IPS-18a (cell line): ENCODE measurements at regions not wholly inside any gene's neighbourhood (a gene's known extent, or its start where the extent isn't known, plus 50 kb on each side); places are given as distances from the start of the nearest gene placed in this dataset.

ENCODE experiments used
- H3K27ac ChIP-seq: one replicate; pipeline ENCODE4 v1.5.1; 2013; ENCODE audit warnings: low read length
- H3K27me3 ChIP-seq: one replicate; pipeline ENCODE4 v1.6.1; 2013; ENCODE audit warnings: mild to moderate bottlenecking, low read length; ENCODE audit not compliant: control insufficient read depth, insufficient read depth
- H3K36me3 ChIP-seq: one replicate; pipeline ENCODE4 v1.6.1; 2013; ENCODE audit warnings: low read depth, low read length; ENCODE audit not compliant: control insufficient read depth
- H3K4me1 ChIP-seq: one replicate; pipeline ENCODE4 v1.6.1; 2013; ENCODE audit warnings: low read depth, low read length; ENCODE audit not compliant: control insufficient read depth
- H3K4me3 ChIP-seq: one replicate; pipeline ENCODE4 v1.5.1; 2013; ENCODE audit warnings: low read length
- H3K9ac ChIP-seq: one replicate; pipeline ENCODE4 v1.6.1; 2013; ENCODE audit warnings: mild to moderate bottlenecking, low read length, moderate library complexity
- H3K9me3 ChIP-seq: one replicate; pipeline ENCODE4 v1.6.1; 2013; ENCODE audit warnings: low read depth, low read length; ENCODE audit not compliant: control insufficient read depth

DNA sequence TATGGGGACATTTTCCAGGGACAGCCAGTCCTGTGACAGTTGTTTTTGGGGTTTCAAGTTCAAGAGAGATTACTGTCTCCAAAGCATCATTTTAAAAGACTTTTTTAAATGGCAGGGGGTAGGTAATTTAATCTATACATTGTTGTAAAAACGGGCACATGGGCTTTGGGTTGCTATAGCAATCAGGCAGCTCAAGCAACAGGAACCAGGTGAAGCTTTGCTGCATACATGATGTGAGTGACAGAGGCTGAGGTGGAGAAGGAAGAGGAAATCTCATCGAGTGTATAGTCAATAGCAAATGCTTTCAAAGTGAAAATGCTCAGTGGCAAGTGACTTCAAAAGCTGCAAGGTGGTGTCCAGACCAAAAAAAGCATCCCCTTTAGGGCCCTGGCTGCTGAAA, 277.4 kb upstream of the JAG1 start:
- no peaks in the 10 kb centered on the region for H3K9me3 ChIP-seq
- H3K27ac ChIP-seq = no peak overlapping the region
- no peaks in the 10 kb centered on the region for H3K36me3 ChIP-seq
- no peaks in the 10 kb centered on the region for H3K27me3 ChIP-seq
- no peak overlapping the region for H3K4me3 ChIP-seq
- H3K9ac ChIP-seq = no peak overlapping the region
- H3K4me1 ChIP-seq = peaks cover 5% of the 10 kb centered on the region

GRCh38 chr20:10951904-10952303, 278.1 kb upstream of the JAG1 start:
- no peak overlapping the region for H3K4me3 ChIP-seq
- H3K36me3 ChIP-seq = no peaks in the 10 kb centered on the region
- no peak overlapping the region for H3K27ac ChIP-seq
- H3K27me3 ChIP-seq = no peaks in the 10 kb centered on the region
- no peaks in the 10 kb centered on the region for H3K9me3 ChIP-seq
- no peak overlapping the region for H3K9ac ChIP-seq
- H3K4me1 ChIP-seq = peaks cover 5% of the 10 kb centered on the region

- no peak overlapping the region for H3K9ac ChIP-seq
- H3K9me3 ChIP-seq = no peaks in the 10 kb centered on the region
- no peak overlapping the region for H3K27ac ChIP-seq
- H3K4me1 ChIP-seq = peaks cover 5% of the 10 kb centered on the region
- H3K27me3 ChIP-seq = no peaks in the 10 kb centered on the region
- no peaks in the 10 kb centered on the region for H3K36me3 ChIP-seq
- H3K4me3 ChIP-seq = no peak overlapping the region
These were observed 279.6 kb upstream of the JAG1 start for GRCh38 chr20:10953437-10953836.

DNA sequence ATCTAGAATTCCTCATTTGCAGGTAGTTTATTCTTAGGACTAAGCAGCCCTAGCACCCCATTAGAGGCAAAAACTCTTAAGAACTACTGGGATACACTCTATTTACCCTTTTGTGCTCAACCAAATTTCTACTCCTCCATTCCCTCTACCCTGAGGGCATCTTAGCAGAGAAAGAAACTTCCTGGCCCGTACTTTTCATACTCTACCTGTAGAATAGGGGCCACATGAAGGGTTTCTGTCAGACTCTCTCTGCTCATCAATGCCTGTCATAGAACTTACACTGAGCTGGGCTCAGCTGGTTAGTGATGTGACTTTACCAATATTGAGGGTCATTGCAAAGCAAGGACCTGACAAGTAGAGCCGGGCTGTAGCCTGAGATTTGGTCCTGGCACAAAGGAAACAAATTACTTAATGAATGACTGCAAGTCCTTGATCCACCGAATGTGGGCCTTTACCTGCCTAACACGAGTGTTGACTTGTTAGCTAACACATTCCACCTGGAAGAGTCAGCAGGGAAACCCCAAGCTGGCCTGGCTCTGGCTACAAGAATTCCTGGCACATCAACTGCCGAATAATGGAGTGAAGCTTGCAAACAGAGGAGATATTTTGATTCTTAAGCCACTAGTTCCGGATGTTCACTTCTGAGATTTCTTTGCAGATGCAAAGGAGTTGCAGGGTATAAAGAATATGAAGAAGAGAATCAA, 280.5 kb upstream of the JAG1 start:
- H3K9me3 ChIP-seq = no peaks in the 10 kb centered on the region
- no peak overlapping the region for H3K4me3 ChIP-seq
- no peak overlapping the region for H3K27ac ChIP-seq
- peaks cover 5% of the 10 kb centered on the region for H3K4me1 ChIP-seq
- H3K27me3 ChIP-seq = no peaks in the 10 kb centered on the region
- H3K9ac ChIP-seq = no peak overlapping the region
- no peaks in the 10 kb centered on the region for H3K36me3 ChIP-seq

- no peaks in the 10 kb centered on the region for H3K27me3 ChIP-seq
- H3K4me3 ChIP-seq = no peak overlapping the region
- peaks cover 5% of the 10 kb centered on the region for H3K4me1 ChIP-seq
- H3K9ac ChIP-seq = no peak overlapping the region
- no peak overlapping the region for H3K27ac ChIP-seq
- no peaks in the 10 kb centered on the region for H3K36me3 ChIP-seq
- no peaks in the 10 kb centered on the region for H3K9me3 ChIP-seq
These were observed 281.2 kb upstream of the JAG1 start for GRCh38 chr20:10954908-10955580.

DNA sequence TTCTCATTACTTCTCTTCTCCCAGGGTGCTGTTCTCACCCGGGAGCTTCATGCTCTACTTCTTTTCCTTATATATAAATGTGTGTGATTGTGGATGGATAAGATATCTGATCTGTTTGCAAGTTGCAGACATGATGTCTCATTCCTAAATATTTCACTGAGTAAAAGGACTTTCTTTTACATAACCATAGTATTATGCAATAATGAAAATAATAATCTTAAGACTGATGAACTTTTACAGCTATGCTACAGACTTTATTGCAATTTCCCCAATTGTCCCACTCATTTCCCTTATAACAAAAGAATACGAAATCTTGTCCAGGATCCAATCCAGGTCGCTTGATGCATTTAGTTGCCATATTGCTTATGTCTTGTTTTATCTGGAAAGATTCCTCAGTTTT, 284.5 kb upstream of the JAG1 start:
- no peaks in the 10 kb centered on the region for H3K36me3 ChIP-seq
- H3K9ac ChIP-seq = no peak overlapping the region
- H3K4me3 ChIP-seq = no peak overlapping the region
- H3K4me1 ChIP-seq = no peaks in the 10 kb centered on the region
- no peaks in the 10 kb centered on the region for H3K27me3 ChIP-seq
- H3K9me3 ChIP-seq = no peaks in the 10 kb centered on the region
- H3K27ac ChIP-seq = no peak overlapping the region

- no peaks in the 10 kb centered on the region for H3K9me3 ChIP-seq
- H3K4me1 ChIP-seq = no peaks in the 10 kb centered on the region
- no peak overlapping the region for H3K9ac ChIP-seq
- no peak overlapping the region for H3K4me3 ChIP-seq
- no peaks in the 10 kb centered on the region for H3K36me3 ChIP-seq
- no peaks in the 10 kb centered on the region for H3K27me3 ChIP-seq
- H3K27ac ChIP-seq = no peak overlapping the region
These were observed 286.6 kb upstream of the JAG1 start for GRCh38 chr20:10960416-10960815.

GRCh38 chr20:10961651-10962288, 288.0 kb upstream of the JAG1 start:
- H3K9me3 ChIP-seq = no peaks in the 10 kb centered on the region
- no peak overlapping the region for H3K4me3 ChIP-seq
- H3K36me3 ChIP-seq = no peaks in the 10 kb centered on the region
- no peak overlapping the region for H3K9ac ChIP-seq
- no peaks in the 10 kb centered on the region for H3K27me3 ChIP-seq
- H3K4me1 ChIP-seq = no peaks in the 10 kb centered on the region
- no peak overlapping the region for H3K27ac ChIP-seq

DNA sequence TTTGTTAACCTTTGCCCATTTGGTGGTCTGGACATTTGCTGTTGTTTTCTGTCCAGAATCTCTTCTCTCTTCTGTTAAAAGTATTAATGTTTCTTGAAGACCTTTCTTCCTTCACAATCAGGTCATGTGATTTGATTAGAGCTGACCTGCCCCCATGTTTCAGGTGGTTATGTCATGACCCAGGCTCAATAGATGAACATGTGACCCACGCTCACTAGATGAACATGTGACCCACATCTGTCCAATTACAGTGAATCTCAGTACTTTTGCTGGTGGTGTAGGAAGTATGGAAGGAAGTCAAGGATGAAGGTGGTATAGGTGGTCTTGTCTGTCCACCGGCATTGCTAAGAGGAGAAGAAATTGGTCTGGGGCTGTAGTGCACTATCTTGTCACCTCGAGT, 289.1 kb upstream of the JAG1 start:
- H3K27ac ChIP-seq = no peak overlapping the region
- H3K9me3 ChIP-seq = no peaks in the 10 kb centered on the region
- H3K4me3 ChIP-seq = no peak overlapping the region
- H3K9ac ChIP-seq = no peak overlapping the region
- H3K4me1 ChIP-seq = no peaks in the 10 kb centered on the region
- no peaks in the 10 kb centered on the region for H3K27me3 ChIP-seq
- H3K36me3 ChIP-seq = no peaks in the 10 kb centered on the region

DNA sequence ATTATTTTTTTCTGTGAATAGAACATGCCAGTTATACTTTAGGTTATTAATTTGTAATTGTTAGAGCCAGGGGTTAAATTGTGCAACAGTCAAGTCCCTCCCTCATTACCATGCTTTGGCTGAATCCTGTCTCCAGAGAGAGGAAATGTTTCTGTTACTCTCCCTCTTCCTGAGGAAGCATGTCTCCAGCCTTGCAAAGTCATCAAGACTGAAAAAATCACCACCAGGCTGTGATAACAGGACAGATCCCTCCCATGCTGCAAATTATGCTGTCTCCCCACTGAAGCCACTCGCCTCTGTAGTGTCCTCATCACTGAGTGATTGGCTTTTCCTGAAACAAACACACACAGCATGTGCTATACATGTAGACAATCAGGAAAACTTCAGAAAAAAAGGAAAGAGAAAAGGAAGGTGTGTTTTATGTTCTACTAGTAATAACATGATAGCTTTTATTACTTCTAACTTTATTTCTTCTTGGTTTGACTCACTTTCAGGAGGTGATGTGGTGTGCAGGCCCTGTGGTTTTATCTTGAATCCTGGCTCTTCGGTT, 290.0 kb upstream of the JAG1 start:
- Histone ChIP-seq H3K4me3 (no peak overlapping the region), H3K9ac (no peak overlapping the region), H3K4me1 (no peaks in the 10 kb centered on the region), H3K27ac (no peak overlapping the region), H3K27me3 (no peaks in the 10 kb centered on the region), H3K9me3 (no peaks in the 10 kb centered on the region), H3K36me3 (no peaks in the 10 kb centered on the region)

DNA sequence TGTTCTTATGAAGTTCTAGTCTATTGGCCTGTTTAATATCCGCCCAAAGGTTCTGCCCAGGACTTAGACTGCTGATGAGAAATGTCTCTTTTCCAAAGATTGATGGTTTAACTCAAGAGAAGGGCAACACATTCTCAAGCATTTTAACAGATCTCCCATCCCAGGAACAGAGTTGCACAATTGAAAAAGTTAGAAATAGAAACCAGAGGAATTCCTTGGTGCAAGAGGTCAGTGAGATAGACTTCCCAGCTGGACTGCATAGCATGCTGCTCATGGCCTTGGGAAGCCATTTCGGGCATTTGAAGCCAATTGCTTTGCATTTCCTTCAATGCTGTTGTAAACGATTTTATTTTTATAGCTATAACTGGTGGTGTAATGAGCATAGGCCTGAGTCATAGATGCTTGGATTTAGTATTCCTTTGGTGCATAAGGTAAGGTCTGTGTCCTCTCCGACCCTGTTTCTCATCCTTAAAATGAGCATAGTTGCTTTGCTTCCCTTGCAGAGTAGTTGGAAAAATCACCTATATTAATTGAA, 292.2 kb upstream of the JAG1 start:
- no peak overlapping the region for H3K4me3 ChIP-seq
- no peaks in the 10 kb centered on the region for H3K4me1 ChIP-seq
- H3K9ac ChIP-seq = no peak overlapping the region
- no peaks in the 10 kb centered on the region for H3K9me3 ChIP-seq
- H3K27ac ChIP-seq = no peak overlapping the region
- H3K27me3 ChIP-seq = no peaks in the 10 kb centered on the region
- no peaks in the 10 kb centered on the region for H3K36me3 ChIP-seq
